ENCODE measurements at regions not wholly inside any gene's neighbourhood (a gene's known extent, or its start where the extent isn't known, plus 50 kb on each side); places are given as distances from the start of the nearest gene placed in this dataset.
"Not testable (repeated sequence)": the region's sequence is repeated elsewhere in the genome, so short reads cannot be mapped to it uniquely, and the experiment has no call there.

GRCh38 chr13:52324831-52325230 lies 81.1 kb downstream of the THSD1 start:
- H3K9me3 Mint-ChIP-seq, ATAC-seq, H3K4me3 Mint-ChIP-seq, H3K27ac Mint-ChIP-seq, H3K27me3 Mint-ChIP-seq, DNase-seq, H3K4me1 Mint-ChIP-seq: not testable (repeated sequence)

GRCh38 chr13:52319876-52320275 lies 86.1 kb downstream of the THSD1 start:
- H3K4me3 Mint-ChIP-seq = no peak overlapping the region
- H3K4me1 Mint-ChIP-seq = no peaks in the 10 kb centered on the region
- no peaks in the 10 kb centered on the region for H3K9me3 Mint-ChIP-seq
- no peak for ATAC-seq
- no peak overlapping the region for H3K27ac Mint-ChIP-seq
- peaks cover 17% of the 10 kb centered on the region for H3K27me3 Mint-ChIP-seq
- no peak for DNase-seq

DNA sequence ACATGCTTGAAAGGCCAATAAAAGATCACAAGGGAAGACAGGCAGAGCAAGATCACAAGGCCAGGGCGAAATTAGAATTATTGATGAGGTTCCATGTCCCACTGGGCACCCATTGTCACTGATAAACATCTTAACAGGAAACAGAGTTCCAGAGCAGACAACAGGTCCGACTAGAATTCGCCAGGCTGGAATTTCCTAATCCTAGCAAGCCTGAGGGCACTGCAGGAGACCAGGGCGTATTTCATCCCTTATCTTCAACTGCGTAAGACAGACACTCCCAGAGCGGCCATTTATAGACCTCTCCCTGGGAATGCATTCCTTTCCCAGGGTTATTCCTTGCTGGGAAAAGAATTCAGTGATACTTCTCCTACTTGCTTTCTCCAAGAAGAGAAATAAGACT lies 96.1 kb downstream of the THSD1 start:
- not testable (repeated sequence) for H3K27ac Mint-ChIP-seq, H3K4me3 Mint-ChIP-seq, H3K4me1 Mint-ChIP-seq, ATAC-seq, DNase-seq, H3K27me3 Mint-ChIP-seq
- H3K9me3 Mint-ChIP-seq = peaks cover 5 to 30% of the 10 kb centered on the region in 2 donors

DNA sequence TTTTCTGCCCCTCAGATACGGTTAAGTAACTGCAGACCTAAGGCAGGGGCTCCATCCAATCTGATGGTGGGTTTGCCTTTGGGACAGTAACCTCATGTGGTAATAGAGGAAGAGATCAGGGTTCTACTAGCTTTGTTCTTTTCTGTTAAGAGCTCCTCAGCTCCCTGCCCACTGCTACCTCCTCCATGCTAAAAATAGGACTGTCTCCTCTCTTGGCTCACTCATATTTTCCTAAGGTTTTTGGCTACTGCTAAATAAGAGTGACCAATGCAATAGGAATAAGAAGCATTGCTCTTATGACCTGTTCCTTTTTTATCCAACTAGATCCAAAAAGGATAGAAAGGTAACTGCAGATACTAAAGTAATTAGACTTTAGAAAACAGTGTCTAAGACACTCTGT lies 99.6 kb downstream of the THSD1 start:
- not testable (repeated sequence) for DNase-seq, H3K27ac Mint-ChIP-seq, H3K27me3 Mint-ChIP-seq, ATAC-seq, H3K4me3 Mint-ChIP-seq, H3K4me1 Mint-ChIP-seq
- peaks cover 3 to 27% of the 10 kb centered on the region in 2 donors for H3K9me3 Mint-ChIP-seq

DNA sequence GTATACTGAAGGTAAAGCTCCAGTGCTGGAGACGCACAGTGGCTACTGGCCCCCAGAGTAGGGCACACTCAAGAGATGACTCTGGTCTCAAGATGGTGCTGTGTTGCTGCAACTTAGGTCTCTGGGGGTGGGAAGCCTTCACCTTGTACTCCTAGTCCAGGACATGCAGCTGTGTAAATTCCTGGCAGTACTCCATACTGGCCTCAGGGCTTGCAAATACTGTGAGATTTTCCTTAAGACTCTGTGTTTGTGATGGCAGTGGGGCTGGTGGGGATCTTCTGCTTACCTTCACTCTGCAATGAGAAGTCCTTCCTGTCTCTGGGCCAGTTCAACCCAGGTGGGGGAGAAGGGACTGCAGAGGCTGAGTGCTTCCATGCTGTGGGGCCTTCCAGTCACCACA lies 102.9 kb downstream of the THSD1 start:
- not testable (repeated sequence) for DNase-seq, ATAC-seq, H3K9me3 Mint-ChIP-seq, H3K4me3 Mint-ChIP-seq, H3K27me3 Mint-ChIP-seq, H3K4me1 Mint-ChIP-seq, H3K27ac Mint-ChIP-seq

- H3K4me1 Mint-ChIP-seq, DNase-seq, H3K4me3 Mint-ChIP-seq, H3K27me3 Mint-ChIP-seq, ATAC-seq, H3K27ac Mint-ChIP-seq, H3K9me3 Mint-ChIP-seq: not testable (repeated sequence)
These were observed 103.3 kb downstream of the THSD1 start for GRCh38 chr13:52302688-52303087.

DNA sequence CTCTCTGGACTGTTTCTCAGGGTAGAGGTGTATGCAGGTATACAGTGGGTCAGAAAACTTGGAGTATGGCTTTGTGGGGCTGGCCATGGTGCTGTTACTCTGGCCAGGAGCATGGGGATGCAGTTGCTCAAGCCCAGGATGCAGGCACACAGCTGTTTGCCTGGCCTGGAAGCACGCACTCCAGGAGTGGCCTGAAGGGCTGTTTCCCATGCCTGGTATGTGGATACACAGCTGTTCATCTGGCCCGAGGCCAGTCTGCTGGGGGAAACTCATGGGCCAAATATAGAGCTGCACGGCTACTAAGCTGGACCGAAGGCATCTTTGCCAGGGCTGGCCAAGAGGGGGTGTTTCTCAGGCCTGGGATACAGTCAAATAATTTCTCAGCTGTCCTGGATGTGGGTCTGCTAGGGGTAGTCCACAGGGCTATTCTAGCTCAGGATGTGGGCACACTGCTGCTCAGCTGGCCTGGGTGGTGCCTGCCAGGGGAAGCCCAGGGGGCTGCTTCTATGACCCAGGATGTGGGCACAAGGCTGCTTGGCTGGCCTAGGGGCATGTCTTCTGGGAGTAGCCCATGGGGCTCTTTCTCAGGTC lies 104.1 kb downstream of the THSD1 start:
- not testable (repeated sequence) for H3K27me3 Mint-ChIP-seq, H3K4me1 Mint-ChIP-seq, ATAC-seq

DNA sequence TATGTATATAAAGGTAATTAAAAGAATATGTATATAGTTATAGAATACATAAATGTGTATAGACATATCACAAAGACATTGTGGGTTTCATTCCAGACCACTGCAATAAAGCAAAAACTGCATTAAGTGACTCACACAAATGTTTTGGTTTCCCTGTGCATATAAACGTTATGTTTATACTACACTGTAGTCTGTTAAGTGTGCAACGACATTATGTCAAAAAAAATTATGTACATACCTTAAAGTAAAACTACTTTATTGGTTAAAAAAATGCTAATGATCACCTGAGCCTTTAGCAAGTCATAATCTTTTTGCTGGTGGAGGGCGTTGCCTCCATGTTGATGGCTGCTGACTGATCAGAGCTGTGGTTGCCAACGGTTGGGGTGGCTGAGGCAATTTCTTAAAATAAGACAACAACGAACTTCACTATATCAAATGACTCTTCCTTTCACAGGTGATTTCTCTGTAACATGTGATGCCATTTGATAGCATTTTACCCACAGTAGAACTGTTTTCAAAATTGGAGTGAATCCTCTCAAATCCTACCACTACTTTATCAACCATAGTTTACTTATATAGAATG lies 107.8 kb downstream of the THSD1 start:
- H3K4me1 Mint-ChIP-seq, ATAC-seq, DNase-seq, H3K9me3 Mint-ChIP-seq, H3K27ac Mint-ChIP-seq, H3K27me3 Mint-ChIP-seq, H3K4me3 Mint-ChIP-seq: not testable (repeated sequence)

More for the DNA sequence above, 104.1 kb downstream of the THSD1 start:
- H3K9me3 Mint-ChIP-seq, H3K4me3 Mint-ChIP-seq, DNase-seq: not testable (repeated sequence)
- H3K27ac Mint-ChIP-seq = peak overlapping the region in 1 of 2 donors; percentile 54

- not testable (repeated sequence) for H3K9me3 Mint-ChIP-seq, ATAC-seq, H3K4me1 Mint-ChIP-seq
These were observed 117.1 kb downstream of the THSD1 start for GRCh38 chr13:52288891-52289290.

DNA sequence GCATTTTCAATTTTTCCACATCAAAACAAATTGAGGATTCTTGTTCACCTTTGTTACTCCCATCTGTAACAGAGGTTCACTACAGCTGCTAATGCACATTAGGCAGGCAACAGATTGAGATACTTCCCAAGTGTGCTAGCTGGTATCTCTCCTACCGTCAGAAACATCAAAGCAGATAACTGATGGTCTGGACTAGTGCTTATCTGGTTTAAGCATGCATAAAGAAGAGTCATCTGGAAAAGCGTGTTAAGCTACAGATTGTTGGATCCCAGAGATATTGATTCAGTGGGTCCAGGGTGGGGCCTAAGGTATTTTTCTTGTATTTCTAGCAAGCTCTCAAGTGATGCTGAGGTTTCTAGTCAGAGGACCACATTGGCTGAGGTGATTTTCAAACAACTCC lies 122.0 kb upstream of the NEK3 start:
- not testable (repeated sequence) for H3K27ac Mint-ChIP-seq, H3K4me1 Mint-ChIP-seq, H3K4me3 Mint-ChIP-seq, DNase-seq, ATAC-seq, H3K27me3 Mint-ChIP-seq, H3K9me3 Mint-ChIP-seq

More at GRCh38 chr13:52288891-52289290, 117.1 kb downstream of the THSD1 start:
- not testable (repeated sequence) for H3K27ac Mint-ChIP-seq, H3K4me3 Mint-ChIP-seq, DNase-seq, H3K27me3 Mint-ChIP-seq

GRCh38 chr13:52279408-52279807 lies 120.0 kb upstream of the NEK3 start:
- not testable (repeated sequence) for H3K9me3 Mint-ChIP-seq, H3K4me3 Mint-ChIP-seq, ATAC-seq, H3K4me1 Mint-ChIP-seq, H3K27ac Mint-ChIP-seq, DNase-seq, H3K27me3 Mint-ChIP-seq

- H3K27ac Mint-ChIP-seq, H3K4me1 Mint-ChIP-seq, H3K27me3 Mint-ChIP-seq: not testable (repeated sequence)
These were observed 94.9 kb upstream of the NEK3 start for GRCh38 chr13:52254299-52254698.

GRCh38 chr13:52240752-52241151 lies 81.4 kb upstream of the NEK3 start:
- not testable (repeated sequence) for H3K27me3 Mint-ChIP-seq, H3K4me1 Mint-ChIP-seq, H3K9me3 Mint-ChIP-seq, DNase-seq, H3K27ac Mint-ChIP-seq, ATAC-seq, H3K4me3 Mint-ChIP-seq

More at GRCh38 chr13:52254299-52254698, 94.9 kb upstream of the NEK3 start:
- H3K9me3 Mint-ChIP-seq, DNase-seq, ATAC-seq, H3K4me3 Mint-ChIP-seq: not testable (repeated sequence)

DNA sequence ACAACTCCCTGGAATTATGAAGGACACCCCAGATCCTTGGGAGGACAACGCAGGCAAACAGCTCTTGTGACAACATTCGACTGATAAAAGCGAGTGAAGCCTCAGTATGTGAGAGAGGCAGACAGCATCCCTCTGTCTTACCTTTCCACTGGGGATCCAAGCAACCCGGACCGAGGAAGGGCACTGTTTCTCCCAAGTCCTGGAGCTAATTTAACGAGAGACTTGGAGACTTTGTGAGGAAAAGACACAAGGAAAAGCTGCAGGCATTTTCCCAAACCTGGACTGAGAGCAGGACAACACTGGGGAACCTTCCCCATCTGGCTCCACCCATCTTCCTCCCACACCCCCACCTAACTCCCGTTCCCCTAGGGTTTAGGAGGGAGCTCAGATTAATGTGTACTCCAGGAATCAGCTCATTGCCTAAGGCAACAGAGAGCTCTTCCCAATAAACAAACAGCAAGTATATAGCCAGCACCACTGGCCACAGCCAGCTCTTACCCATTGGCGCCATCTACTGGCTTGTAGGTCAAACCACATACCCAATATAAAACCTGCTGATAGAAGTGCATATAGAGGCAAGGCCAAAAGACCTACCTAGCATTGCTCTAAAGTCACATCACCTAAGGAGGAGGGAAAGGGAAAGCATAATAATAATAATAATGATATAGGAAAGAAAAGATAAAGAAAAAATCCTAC lies 76.7 kb upstream of the NEK3 start:
- ATAC-seq = peak; percentile 88
- H3K27me3 Mint-ChIP-seq, H3K4me3 Mint-ChIP-seq, H3K4me1 Mint-ChIP-seq, H3K27ac Mint-ChIP-seq, H3K9me3 Mint-ChIP-seq: not testable (repeated sequence)
- DNase-seq = peak; percentile 32 to 40

DNA sequence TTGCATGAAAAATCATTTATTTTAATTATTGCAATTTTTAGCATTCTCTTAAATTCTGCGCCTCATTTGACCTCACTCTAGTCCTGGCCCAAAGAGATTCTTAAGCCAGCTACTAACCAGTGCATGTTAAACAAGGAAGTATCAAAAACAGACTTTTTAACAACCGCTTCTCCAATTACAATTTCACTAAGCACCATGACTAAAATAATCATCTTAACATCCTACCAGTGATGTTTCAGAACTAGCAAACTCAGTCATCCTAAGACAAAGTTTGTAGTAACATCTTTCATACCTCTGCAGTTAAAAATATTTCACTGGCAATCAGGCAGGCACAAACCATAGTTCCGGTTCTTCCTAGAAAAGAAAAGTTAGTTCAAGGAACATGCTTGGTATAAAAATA lies 75.5 kb upstream of the NEK3 start:
- not testable (repeated sequence) for H3K4me1 Mint-ChIP-seq, ATAC-seq, H3K9me3 Mint-ChIP-seq, H3K4me3 Mint-ChIP-seq, H3K27me3 Mint-ChIP-seq, DNase-seq, H3K27ac Mint-ChIP-seq

DNA sequence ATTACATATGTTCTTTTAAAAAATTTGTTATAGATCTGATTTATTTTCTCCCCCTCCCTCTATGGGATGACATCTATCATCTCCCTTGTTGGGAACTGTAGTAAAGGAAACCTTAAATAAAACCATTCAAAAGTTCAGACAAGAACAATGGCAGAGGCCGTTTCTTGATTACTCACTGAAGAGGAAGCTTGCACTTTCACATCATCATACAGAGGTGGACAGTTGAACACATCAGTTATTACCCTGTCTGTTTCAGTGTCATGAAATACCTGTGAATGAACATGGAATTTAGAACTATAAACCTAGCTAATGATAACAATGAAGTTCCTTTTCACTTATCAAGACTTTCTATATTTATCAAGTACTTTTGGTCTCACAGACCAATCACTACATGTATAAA lies 63.7 kb upstream of the NEK3 start:
- not testable (repeated sequence) for H3K4me1 Mint-ChIP-seq, H3K9me3 Mint-ChIP-seq, DNase-seq, H3K4me3 Mint-ChIP-seq, H3K27me3 Mint-ChIP-seq, ATAC-seq, H3K27ac Mint-ChIP-seq

Data from stimulated activated naive CD8-positive, alpha-beta T cell treated with anti-CD3 and anti-CD28 coated beads, Interleukin-15, amount 100 ng/mL, for 72 hours (primary cell).